Heart left ventricle (tissue), 13 donors: ENCODE measurements at regions not wholly inside any gene's neighbourhood (a gene's known extent, or its start where the extent isn't known, plus 50 kb on each side); places are given as distances from the start of the nearest gene placed in this dataset.

ENCODE experiments used
- POLR2A ChIP-seq, 2 donors: fragments of 450-650 bp; IDR thresholded peaks; one replicate each; pipeline ENCODE4 v1.6.1; 2017; ENCODE audit warnings: antibody characterized with exemption in 2 of 2, mild to moderate bottlenecking in 2 of 2, moderate library complexity in 2 of 2
- TF ChIP-seq, protein P1 (sequence below), 12 donors: fragments of 200-600 bp; sonication (generic) in 4 of 12; IDR thresholded peaks; one replicate each; pipeline versions ENCODE4 v1.5.0 to v1.8.0; 2018 to 2022; ENCODE audit warnings: antibody characterized with exemption in 12 of 12, mild to moderate bottlenecking in 5 of 12
- donor health status: ischemic (EF 13 %, LVEDD 7.1; RV severe dilation, severe dysfunction).
- donor health status: DM: no; HTN: yes; CAD: no.
- donor health status: DM: no; HTN: no; CAD: no.
- donor health status: ischemic (EF 25% LVEDD 6.9; RV normal size, moderate dysfunction).
- donor health status: ischemic (EF 25% LVEDD 5.7; RV mildly dilated, moderate dysfunction).
- donor health status: ischemic (EF 35%, LVEDD 5.7; RV mildly dilated, moderate dysfunction).
- donor health status: nonischemic (EF 11% LVEDD 7.7; RV severe dilation, severe dysfunction).
- donor health status: DM: yes; HTN: yes; CAD: no.
- donor health status: PGD.
- donor health status: ischemic (EF 29% LVEDD 5.4; RV normal size, mild dysfunction).
- donor health status: nonischemic (EF 23%, LVEDD 6.1; RV moderate dilation, normal function).

- TF ChIP-seq, protein P1, sequence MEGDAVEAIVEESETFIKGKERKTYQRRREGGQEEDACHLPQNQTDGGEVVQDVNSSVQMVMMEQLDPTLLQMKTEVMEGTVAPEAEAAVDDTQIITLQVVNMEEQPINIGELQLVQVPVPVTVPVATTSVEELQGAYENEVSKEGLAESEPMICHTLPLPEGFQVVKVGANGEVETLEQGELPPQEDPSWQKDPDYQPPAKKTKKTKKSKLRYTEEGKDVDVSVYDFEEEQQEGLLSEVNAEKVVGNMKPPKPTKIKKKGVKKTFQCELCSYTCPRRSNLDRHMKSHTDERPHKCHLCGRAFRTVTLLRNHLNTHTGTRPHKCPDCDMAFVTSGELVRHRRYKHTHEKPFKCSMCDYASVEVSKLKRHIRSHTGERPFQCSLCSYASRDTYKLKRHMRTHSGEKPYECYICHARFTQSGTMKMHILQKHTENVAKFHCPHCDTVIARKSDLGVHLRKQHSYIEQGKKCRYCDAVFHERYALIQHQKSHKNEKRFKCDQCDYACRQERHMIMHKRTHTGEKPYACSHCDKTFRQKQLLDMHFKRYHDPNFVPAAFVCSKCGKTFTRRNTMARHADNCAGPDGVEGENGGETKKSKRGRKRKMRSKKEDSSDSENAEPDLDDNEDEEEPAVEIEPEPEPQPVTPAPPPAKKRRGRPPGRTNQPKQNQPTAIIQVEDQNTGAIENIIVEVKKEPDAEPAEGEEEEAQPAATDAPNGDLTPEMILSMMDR (IDR thresholded peaks at IDR 0.05) = no peak
- no peak for TF ChIP-seq POLR2A (IDR thresholded peaks at IDR 0.05)
These were observed 594.3 kb downstream of the REEP3 start for GRCh38 chr10:64115471-64115870.
